SK-N-SH (cell line): ENCODE measurements at regions not wholly inside any gene's neighbourhood (a gene's known extent, or its start where the extent isn't known, plus 50 kb on each side); places are given as distances from the start of the nearest gene placed in this dataset.

Experiments
- CTCF ChIA-PET: fragments of 300-600, 350-600 bp; formaldehyde crosslinking; extraction: SDS; loops from one replicate; lab custom pipeline; 2021; lab: Yijun Ruan, JAX
- POLR2A ChIA-PET: fragments of 350-600 bp; sonication (Branson Sonifier 250); formaldehyde crosslinking; extraction: SDS; loops from one replicate; lab custom pipeline; 2020; ENCODE audit warnings: antibody characterized with exemption, inconsistent platforms; lab: Yijun Ruan, JAX
- DNase-seq: peaks from one replicate; pipeline ENCODE4 v3.0.0; 2012
- H2AFZ ChIP-seq: fragments of 200-600 bp; sonication (generic); 2 replicates; pipeline ENCODE4 v1.8.1; 2016; ENCODE audit warnings: antibody characterized with exemption, mild to moderate bottlenecking, low read depth
- H3F3A ChIP-seq: fragments of 200-600 bp; sonication (generic); replicated peaks from 2 replicates; pipeline ENCODE3; 2016; ENCODE audit warnings: antibody characterized with exemption, mild to moderate bottlenecking; ENCODE audit not compliant: insufficient read depth
- H3K27ac ChIP-seq, 2 experiments: fragments of 200-500 bp in 1 of 2; fragments of 200-600 bp in 1 of 2; sonication (Bioruptor generic) in 1 of 2; sonication (generic), shearing (Covaris generic) in 1 of 2; 2 replicates each; pipeline versions ENCODE4 v1.5.1 to v1.6.1; 2014 to 2016; ENCODE audit warnings: low read depth in 2 of 2, inconsistent platforms in 1 of 2, low read length in 1 of 2, mild to moderate bottlenecking in 1 of 2, mixed read lengths in 1 of 2
- H3K27me3 ChIP-seq: fragments of 200-600 bp; sonication (generic), shearing (Covaris generic); 2 replicates; pipeline ENCODE4 v1.6.1; 2016; ENCODE audit warnings: mixed run types; ENCODE audit not compliant: insufficient read depth
- H3K36me3 ChIP-seq, 2 experiments: fragments of 200-500 bp in 1 of 2; fragments of 200-600 bp in 1 of 2; sonication (Bioruptor generic) in 1 of 2; sonication (generic) in 1 of 2; replicated peaks in 1 of 2; 2 replicates each; pipeline versions ENCODE3 to v1.5.1; 2014 to 2016; ENCODE audit warnings: low read length in 1 of 2, mild to moderate bottlenecking in 1 of 2; ENCODE audit not compliant: insufficient read depth in 2 of 2, control insufficient read depth in 1 of 2
- H3K4me1 ChIP-seq, 2 experiments: fragments of 200-500 bp in 1 of 2; fragments of 200-600 bp in 1 of 2; sonication (Bioruptor generic) in 1 of 2; sonication (generic), shearing (Covaris generic) in 1 of 2; 2 replicates each; pipeline versions ENCODE4 v1.5.1 to v1.6.1; 2014 to 2016; ENCODE audit warnings: low read depth in 1 of 2, low read length in 1 of 2, mixed run types in 1 of 2; ENCODE audit not compliant: insufficient read depth in 2 of 2, control insufficient read depth in 1 of 2
- H3K4me2 ChIP-seq: fragments of 200-600 bp; sonication (generic), shearing (Covaris generic); 2 replicates; pipeline ENCODE4 v1.6.1; 2017; ENCODE audit warnings: mixed run types
- H3K4me3 ChIP-seq, 2 experiments: fragments of 200-500 bp in 1 of 2; fragments of 200-600 bp in 1 of 2; sonication (Bioruptor generic) in 1 of 2; sonication (generic), shearing (Covaris generic) in 1 of 2; 2 replicates each; pipeline versions ENCODE4 v1.5.1 to v1.8.1; 2014 to 2016; ENCODE audit warnings: low read depth in 2 of 2, inconsistent platforms in 1 of 2, low read length in 1 of 2, mild to moderate bottlenecking in 1 of 2, mixed read lengths in 1 of 2, moderate library complexity in 1 of 2
- H3K79me2 ChIP-seq: fragments of 200-600 bp; sonication (generic); 2 replicates; pipeline ENCODE4 v1.8.1; 2017; ENCODE audit warnings: mild to moderate bottlenecking; ENCODE audit not compliant: insufficient read depth
- H3K9ac ChIP-seq: fragments of 200-600 bp; sonication (generic); 2 replicates; pipeline ENCODE4 v1.6.1; 2017; ENCODE audit warnings: mixed run types
- H3K9me2 ChIP-seq: fragments of 200-600 bp; sonication (generic); 2 replicates; pipeline ENCODE4 v1.6.1; 2017; ENCODE audit warnings: mixed run types
- H3K9me3 ChIP-seq: fragments of 200-600 bp; sonication (generic); 2 replicates; pipeline ENCODE4 v1.6.1; 2017; ENCODE audit warnings: mixed run types, mild to moderate bottlenecking, moderate library complexity
- H4K20me1 ChIP-seq: fragments of 200-600 bp; sonication (generic); 2 replicates; pipeline ENCODE4 v1.6.1; 2017; ENCODE audit warnings: mild to moderate bottlenecking, mixed run types; ENCODE audit not compliant: insufficient read depth
- CHD2 ChIP-seq: fragments of 150-350 bp; IDR thresholded peaks from 2 replicates; pipeline ENCODE4 v1.6.1; 2018; ENCODE audit warnings: low read length; ENCODE audit not compliant: partially characterized antibody
- CTCF ChIP-seq: fragments of 200-600 bp; sonication (generic); IDR thresholded peaks from 2 replicates; pipeline ENCODE4 v1.6.1; 2017; ENCODE audit warnings: antibody characterized with exemption, mild to moderate bottlenecking, moderate library complexity
- EP300 ChIP-seq, 2 experiments: IDR thresholded peaks; 2 replicates each; pipeline versions ENCODE4 v1.4.0 to v1.6.1; 2012; ENCODE audit warnings: borderline replicate concordance in 1 of 2, low read depth in 1 of 2, low read length in 1 of 2
- EZH2phosphoT487 ChIP-seq: fragments of 200-600 bp; sonication (generic); IDR thresholded peaks from 2 replicates; pipeline ENCODE4 v1.6.1; 2017; ENCODE audit warnings: low read depth, mixed run types, mild to moderate bottlenecking, antibody characterized with exemption, moderate library complexity, borderline replicate concordance
- FOSL2 ChIP-seq: IDR thresholded peaks from 2 replicates; pipeline ENCODE4 v1.4.0; 2012; ENCODE audit warnings: low read depth, mild to moderate bottlenecking, moderate library complexity, borderline replicate concordance
- GATA2 ChIP-seq: sonication (generic); formaldehyde crosslinking; IDR thresholded peaks from 2 replicates; pipeline ENCODE4 v1.5.0; 2020; ENCODE audit warnings: mild to moderate bottlenecking, missing genetic modification reagents
- JUND ChIP-seq: IDR thresholded peaks from 2 replicates; pipeline ENCODE4 v1.4.0; 2012
- MAX ChIP-seq: IDR thresholded peaks from 2 replicates; pipeline ENCODE4 v1.4.0; 2012; ENCODE audit warnings: low read depth
- MXI1 ChIP-seq: IDR thresholded peaks from 2 replicates; pipeline ENCODE4 v1.6.1; 2012; ENCODE audit warnings: mild to moderate bottlenecking, low read depth, low read length, improper control_type of control experiment
- NFIC ChIP-seq: IDR thresholded peaks from 2 replicates; pipeline ENCODE4 v1.4.0; 2012; ENCODE audit warnings: borderline replicate concordance
- NRF1 ChIP-seq: IDR thresholded peaks from 2 replicates; pipeline ENCODE4 v1.6.1; 2012; ENCODE audit warnings: low read depth, mild to moderate bottlenecking, low read length
- RAD21 ChIP-seq: IDR thresholded peaks from 2 replicates; pipeline ENCODE4 v1.6.1; 2012; ENCODE audit warnings: mild to moderate bottlenecking, low read length
- RCOR1 ChIP-seq: fragments of 150-350 bp; IDR thresholded peaks from 2 replicates; pipeline ENCODE4 v1.6.1; 2017; ENCODE audit warnings: antibody characterized with exemption, low read length
- REST ChIP-seq: IDR thresholded peaks from 2 replicates; pipeline ENCODE4 v1.6.1; 2012; ENCODE audit warnings: mild to moderate bottlenecking, low read depth, low read length, moderate library complexity
- RFX5 ChIP-seq: IDR thresholded peaks from 2 replicates; pipeline ENCODE4 v1.6.1; 2012; ENCODE audit warnings: mild to moderate bottlenecking, improper control_type of control experiment, low read length
- RXRA ChIP-seq: IDR thresholded peaks from 2 replicates; pipeline ENCODE4 v1.4.0; 2012; ENCODE audit warnings: low read depth, mild to moderate bottlenecking, borderline replicate concordance
- SIN3A ChIP-seq: IDR thresholded peaks from 2 replicates; pipeline ENCODE4 v1.6.1; 2012; ENCODE audit warnings: low read depth, mild to moderate bottlenecking, low read length, moderate library complexity, borderline replicate concordance
- SMC3 ChIP-seq: IDR thresholded peaks from 2 replicates; pipeline ENCODE4 v1.6.1; 2012; ENCODE audit warnings: low read depth, low read length, improper control_type of control experiment
- TEAD4 ChIP-seq: IDR thresholded peaks from 2 replicates; pipeline ENCODE4 v1.4.0; 2012; ENCODE audit warnings: mild to moderate bottlenecking, borderline replicate concordance; ENCODE audit not compliant: insufficient read depth
- USF1 ChIP-seq: IDR thresholded peaks from 2 replicates; pipeline ENCODE4 v1.4.0; 2012; ENCODE audit warnings: low read depth, borderline replicate concordance
- USF2 ChIP-seq: fragments of 150-350 bp; IDR thresholded peaks from 2 replicates; pipeline ENCODE4 v1.6.1; 2017; ENCODE audit warnings: antibody characterized with exemption, low read length, low read depth, borderline replicate concordance
- YY1 ChIP-seq: IDR thresholded peaks from 2 replicates; pipeline ENCODE4 v1.4.0; 2012; ENCODE audit warnings: low read depth, mild to moderate bottlenecking
- WGBS: methylation state at CpG from one replicate; pipeline ENCODE4 v1.1.6; 2017; ENCODE audit warnings: low lambda C conversion rate; 5-methylcytosine and 5-hydroxymethylcytosine counted together

GRCh38 chr20:40902661-40903060 is 126.0 kb upstream of the TOP1 start:
- POLR2A ChIA-PET: no interaction called here
- H3K4me1 ChIP-seq: peaks cover 0 to 1% of the 10 kb centered on the region in 2 experiments; a peak in 1 of 4 replicates
- H3K9ac ChIP-seq: no peak overlapping the region
- no peaks in the 10 kb centered on the region for H3K27me3 ChIP-seq
- H3F3A ChIP-seq: no peaks in the 10 kb centered on the region
- no peak overlapping the region for H3K27ac ChIP-seq
- H3K79me2 ChIP-seq: no peaks in the 10 kb centered on the region
- H3K4me3 ChIP-seq: no peak overlapping the region
- no peak for DNase-seq
- no peaks in the 10 kb centered on the region for H4K20me1 ChIP-seq
- no peaks in the 10 kb centered on the region for H3K36me3 ChIP-seq
- no peak overlapping the region for H3K4me2 ChIP-seq
- TF ChIP-seq JUND (no peak), SMC3 (no peak), EP300 (IDR thresholded peaks at IDR 0.05; ENCODE audit: borderline replicate concordance in 1 of 2, low read depth in 1 of 2, low read length in 1 of 2) (no peak), NRF1 (no peak), CTCF (no peak), NFIC (no peak), MAX (no peak), EZH2phosphoT487 (no peak), USF1 (no peak), RCOR1 (no peak), GATA2 (CRISPR knock-in tag) (no peak), USF2 (no peak), RFX5 (no peak)
- TF ChIP-seq, all 33 proteins: peak for 0
- CTCF ChIA-PET: interaction anchor here (1.4 kb wide), 1 partner anchor 43 kb away, joined by 4 read pairs; no protein-coding TSS in a partner anchor
- Histone ChIP-seq H3K9me2 (no peaks in the 10 kb centered on the region), H3K9me3 (no peaks in the 10 kb centered on the region), H2AFZ (no peak overlapping the region)
- 55% methylated on average over 1 of the region's 1 CpG for WGBS

- Histone ChIP-seq H3K4me3 (no peak overlapping the region), H3F3A (no peaks in the 10 kb centered on the region), H3K27ac (no peak overlapping the region), H3K36me3 (no peaks in the 10 kb centered on the region), H4K20me1 (no peaks in the 10 kb centered on the region), H3K9ac (no peak overlapping the region), H3K9me2 (no peaks in the 10 kb centered on the region), H3K4me2 (no peak overlapping the region), H3K4me1 (no peaks in the 10 kb centered on the region), H3K9me3 (no peaks in the 10 kb centered on the region), H3K79me2 (no peaks in the 10 kb centered on the region), H2AFZ (no peak overlapping the region), H3K27me3 (no peaks in the 10 kb centered on the region)
- no peak for DNase-seq
- CTCF ChIA-PET: no interaction called here
- 55% methylated on average over 5 of the region's 5 CpGs for WGBS
- POLR2A ChIA-PET: no interaction called here
- no peak for TF ChIP-seq REST
- no peak for TF ChIP-seq NFIC
- TF ChIP-seq SMC3: no peak
- TF ChIP-seq RAD21: no peak
- TF ChIP-seq MXI1: no peak
- no peak for TF ChIP-seq FOSL2
- no peak for TF ChIP-seq GATA2 (CRISPR knock-in tag)
- TF ChIP-seq YY1: no peak
- no peak for TF ChIP-seq RXRA
- TF ChIP-seq EZH2phosphoT487: no peak
- no peak for TF ChIP-seq SIN3A
- TF ChIP-seq NRF1: no peak
- no peak for TF ChIP-seq TEAD4
- TF ChIP-seq CHD2: no peak
Measured at GRCh38 chr20:40908309-40908708, 120.3 kb upstream of the TOP1 start.
